SK-N-SH treated with all-trans-retinoic acid at 6 μM for 48 hours (cell line): ENCODE measurements at regions not wholly inside any gene's neighbourhood (a gene's known extent, or its start where the extent isn't known, plus 50 kb on each side); places are given as distances from the start of the nearest gene placed in this dataset.

Source experiments
- ARNTL ChIP-seq: fragments of 450-650 bp; formaldehyde crosslinking; IDR thresholded peaks from 2 replicates; pipeline ENCODE4 v1.5.0; 2020; ENCODE audit warnings: low read depth, mild to moderate bottlenecking, moderate library complexity, borderline replicate concordance
- ESRRG ChIP-seq: fragments of 250-450 bp; sonication (Bioruptor Pico); IDR thresholded peaks from 2 replicates; pipeline ENCODE4 v1.6.1; 2021; ENCODE audit warnings: mild to moderate bottlenecking
- ISL1 ChIP-seq: fragments of 250-450 bp; sonication (Bioruptor Pico); IDR thresholded peaks from 2 replicates; pipeline ENCODE4 v2.1.2; 2022; ENCODE audit warnings: mild to moderate bottlenecking, moderate library complexity
- OSR1 ChIP-seq: fragments of 250-450 bp; sonication (Bioruptor Pico); IDR thresholded peaks from 2 replicates; pipeline ENCODE4 v1.8.0; 2022; ENCODE audit warnings: moderate library complexity, mild to moderate bottlenecking, inconsistent platforms
- TCF4 ChIP-seq: fragments of 250-450 bp; sonication (Bioruptor Pico); IDR thresholded peaks from 2 replicates; pipeline ENCODE4 v1.8.0; 2021; ENCODE audit warnings: mild to moderate bottlenecking, moderate library complexity, borderline replicate concordance
- ZFP30 ChIP-seq: fragments of 450-650 bp; formaldehyde crosslinking; IDR thresholded peaks from 2 replicates; pipeline ENCODE4 v1.5.0; 2022; ENCODE audit warnings: mild to moderate bottlenecking, moderate library complexity

DNA sequence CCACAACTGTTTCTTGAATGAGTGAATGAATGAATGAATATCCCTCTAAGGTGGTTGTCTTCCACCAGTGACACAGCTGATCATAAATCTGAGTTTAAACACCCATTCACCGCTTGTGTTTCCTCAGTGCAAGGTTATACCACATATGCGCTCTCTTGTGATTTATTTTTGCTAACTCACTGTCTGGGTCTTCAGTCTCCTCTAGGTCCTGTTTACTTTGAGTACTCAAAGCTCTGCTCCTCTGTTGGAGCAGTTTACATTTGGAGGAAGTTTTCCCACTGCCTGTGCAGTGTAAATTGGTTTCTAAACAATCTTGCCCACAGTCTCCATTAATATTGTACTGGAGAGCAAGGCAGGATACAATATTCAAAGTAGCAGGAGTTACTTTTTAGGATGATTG is 212.6 kb upstream of the JADE1 start:
- TF ChIP-seq OSR1 (CRISPR knock-in tag) (no peak), ESRRG (CRISPR knock-in tag) (no peak), ZFP30 (CRISPR knock-in tag) (no peak), ISL1 (CRISPR knock-in tag) (no peak), ARNTL (CRISPR knock-in tag) (no peak), TCF4 (CRISPR knock-in tag) (no peak)
